GM23248 (cell line): ENCODE measurements at regions not wholly inside any gene's neighbourhood (a gene's known extent, or its start where the extent isn't known, plus 50 kb on each side); places are given as distances from the start of the nearest gene placed in this dataset.
"Not testable (repeated sequence)": the region's sequence is repeated elsewhere in the genome, so short reads cannot be mapped to it uniquely, and the experiment has no call there.

Source experiments
- DNase-seq: peaks from one replicate; pipeline ENCODE4 v3.0.0-alpha.2; 2015
- H2AFZ ChIP-seq: fragments of 200-600 bp; sonication (generic); 2 replicates; pipeline ENCODE4 v1.6.1; 2016; ENCODE audit warnings: antibody characterized with exemption
- H3F3A ChIP-seq: fragments of 200-600 bp; sonication (generic); 2 replicates; pipeline ENCODE4 v1.6.1; 2016; ENCODE audit warnings: mild to moderate bottlenecking, antibody characterized with exemption, mixed run types; ENCODE audit not compliant: insufficient read depth
- H3K27ac ChIP-seq: fragments of 200-600 bp; sonication (generic); 2 replicates; pipeline ENCODE4 v1.5.1; 2016; ENCODE audit warnings: mild to moderate bottlenecking
- H3K27me3 ChIP-seq: fragments of 200-600 bp; sonication (generic); replicated peaks from 2 replicates; pipeline ENCODE4 v1.6.1; 2016; ENCODE audit warnings: mild to moderate bottlenecking; ENCODE audit not compliant: insufficient read depth
- H3K36me3 ChIP-seq: fragments of 200-600 bp; sonication (generic); 2 replicates; pipeline ENCODE4 v1.6.1; 2016; ENCODE audit warnings: low read depth, mild to moderate bottlenecking
- H3K4me1 ChIP-seq: fragments of 200-600 bp; sonication (generic); 2 replicates; pipeline ENCODE4 v1.6.1; 2016; ENCODE audit warnings: mild to moderate bottlenecking; ENCODE audit not compliant: insufficient read depth
- H3K4me2 ChIP-seq: fragments of 200-600 bp; sonication (generic); one replicate; pipeline ENCODE4 v1.6.1; 2016; ENCODE audit warnings: mild to moderate bottlenecking; ENCODE audit not compliant: unreplicated experiment
- H3K4me3 ChIP-seq: fragments of 200-600 bp; sonication (generic); 2 replicates; pipeline ENCODE4 v1.5.1; 2016; ENCODE audit warnings: mild to moderate bottlenecking
- H3K79me2 ChIP-seq: fragments of 200-600 bp; sonication (generic); 2 replicates; pipeline ENCODE4 v1.6.1; 2016; ENCODE audit warnings: mild to moderate bottlenecking; ENCODE audit not compliant: insufficient read depth
- H3K9ac ChIP-seq: fragments of 200-600 bp; sonication (generic); 2 replicates; pipeline ENCODE4 v1.6.1; 2016; ENCODE audit warnings: mild to moderate bottlenecking
- H3K9me2 ChIP-seq: fragments of 200-600 bp; sonication (generic); 2 replicates; pipeline ENCODE4 v1.6.1; 2016; ENCODE audit warnings: mixed run types, mild to moderate bottlenecking, moderate library complexity; ENCODE audit not compliant: insufficient read depth
- H3K9me3 ChIP-seq: fragments of 200-600 bp; sonication (generic); one replicate; pipeline ENCODE4 v1.6.1; 2017; ENCODE audit warnings: low read depth
- H4K20me1 ChIP-seq: fragments of 200-600 bp; sonication (generic); 2 replicates; pipeline ENCODE4 v1.6.0; 2016; ENCODE audit not compliant: insufficient read depth
- EZH2 ChIP-seq: fragments of 200-600 bp; sonication (generic); IDR thresholded peaks from 2 replicates; pipeline ENCODE4 v1.6.1; 2018; ENCODE audit warnings: antibody characterized with exemption, mild to moderate bottlenecking; ENCODE audit not compliant: insufficient read depth, poor library complexity, severe bottlenecking
- EZH2phosphoT487 ChIP-seq: fragments of 200-600 bp; sonication (generic); IDR thresholded peaks from 2 replicates; pipeline ENCODE4 v1.6.1; 2018; ENCODE audit warnings: antibody characterized with exemption, moderate library complexity, mild to moderate bottlenecking, low read depth; ENCODE audit not compliant: insufficient read depth
- WGBS, 2 experiments: methylation state at CpG; one replicate each; pipeline ENCODE4 v1.1.6; 2015 to 2017; ENCODE audit warnings: low lambda C conversion rate in 2 of 2, low coverage in 1 of 2; ENCODE audit errors: missing lambda C conversion rate in 2 of 2; 5-methylcytosine and 5-hydroxymethylcytosine counted together
- in situ Hi-C: fragments of 300-500 bp; cut with MboI; formaldehyde crosslinking; loops from 2 replicates; pipeline ENCODE4 v1.15.0; 2020

DNA sequence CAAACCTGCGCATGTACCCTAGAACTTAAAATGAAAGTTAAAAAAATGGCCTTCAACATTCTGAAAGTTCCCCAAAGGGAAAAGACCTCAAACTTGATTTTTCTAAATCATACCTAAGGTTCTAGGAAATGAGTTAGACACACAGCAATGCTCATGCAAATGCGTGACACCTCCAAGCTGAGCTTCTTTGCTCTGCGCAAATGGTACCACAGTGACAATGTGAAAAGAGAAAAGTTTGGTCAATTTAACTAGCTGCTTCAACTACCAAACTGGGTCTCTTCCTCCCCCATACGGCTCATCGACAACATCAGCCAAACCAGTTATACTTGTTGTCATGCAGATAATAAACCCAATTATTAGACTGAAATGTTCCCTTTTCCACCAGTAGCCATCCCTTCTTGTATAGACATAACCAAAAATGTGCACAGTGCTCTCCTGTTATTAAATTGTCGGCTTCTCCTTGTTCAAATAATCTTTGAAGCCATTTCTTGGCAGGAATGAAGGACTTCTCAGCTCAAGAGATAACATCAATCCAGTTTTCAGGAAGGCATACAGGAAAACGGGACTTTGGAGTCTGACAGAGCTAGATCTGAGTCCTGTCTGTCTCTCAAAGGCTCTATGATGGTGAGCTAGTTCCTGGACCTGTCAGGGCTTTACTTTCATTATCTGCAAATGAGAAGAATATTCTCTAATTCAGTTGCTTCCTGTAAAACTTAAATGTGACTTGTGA, 185.6 kb upstream of the NR3C1 start:
- in situ Hi-C loops = no loop called here
- H3K9ac ChIP-seq = no peak overlapping the region
- peak overlapping the region; percentile 58; the same call in 1 of the 2 replicates for H2AFZ ChIP-seq
- H3K4me1 ChIP-seq = peaks cover 5% of the 10 kb centered on the region; the same call in 1 of the 2 replicates
- whole genome bisulfite sequencing, 2 experiments = 97% methylated on average over 7 of the region's 7 CpGs
- H3K4me2 ChIP-seq = no peak overlapping the region
- H4K20me1 ChIP-seq = no peaks in the 10 kb centered on the region
- H3K27me3 ChIP-seq = no peaks in the 10 kb centered on the region
- H3K4me3 ChIP-seq = no peak overlapping the region
- H3F3A ChIP-seq = no peaks in the 10 kb centered on the region; the same call in 1 of the 2 replicates
- TF ChIP-seq EZH2phosphoT487 (no peak), EZH2 (no peak)
- no peaks in the 10 kb centered on the region for H3K36me3 ChIP-seq
- H3K9me2 ChIP-seq = no peaks in the 10 kb centered on the region
- no peaks in the 10 kb centered on the region for H3K9me3 ChIP-seq
- H3K79me2 ChIP-seq = no peaks in the 10 kb centered on the region
- no peak for DNase-seq
- H3K27ac ChIP-seq = no peak overlapping the region

DNA sequence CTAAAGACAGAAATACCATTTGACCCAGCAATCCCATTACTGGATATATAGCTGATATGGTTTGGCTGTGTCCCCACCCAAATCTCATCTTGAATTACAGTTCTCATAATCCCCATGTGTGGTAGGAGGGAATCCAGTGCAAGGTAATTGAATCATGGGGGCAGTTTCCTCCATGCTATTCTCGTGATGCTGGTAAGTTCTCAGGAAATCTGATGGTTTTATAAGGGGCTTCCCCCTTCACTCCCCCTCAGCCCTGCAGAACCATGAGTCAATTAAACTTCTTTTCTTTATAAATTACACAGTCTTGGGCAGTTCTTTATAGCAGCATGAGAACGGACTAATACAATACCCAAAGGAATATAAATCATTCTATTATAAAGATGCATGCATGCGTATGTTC, 184.6 kb upstream of the NR3C1 start:
- 88 to 90% methylated on average over 3 of the region's 3 CpGs for WGBS, 2 experiments
- H3K4me3 ChIP-seq, DNase-seq, H3K27ac ChIP-seq, H4K20me1 ChIP-seq, H3K9me2 ChIP-seq, H3K9me3 ChIP-seq, H3K79me2 ChIP-seq, H2AFZ ChIP-seq, H3K9ac ChIP-seq, H3K4me1 ChIP-seq, H3K36me3 ChIP-seq, in situ Hi-C loops, H3F3A ChIP-seq, H3K4me2 ChIP-seq, H3K27me3 ChIP-seq: not testable (repeated sequence)

DNA sequence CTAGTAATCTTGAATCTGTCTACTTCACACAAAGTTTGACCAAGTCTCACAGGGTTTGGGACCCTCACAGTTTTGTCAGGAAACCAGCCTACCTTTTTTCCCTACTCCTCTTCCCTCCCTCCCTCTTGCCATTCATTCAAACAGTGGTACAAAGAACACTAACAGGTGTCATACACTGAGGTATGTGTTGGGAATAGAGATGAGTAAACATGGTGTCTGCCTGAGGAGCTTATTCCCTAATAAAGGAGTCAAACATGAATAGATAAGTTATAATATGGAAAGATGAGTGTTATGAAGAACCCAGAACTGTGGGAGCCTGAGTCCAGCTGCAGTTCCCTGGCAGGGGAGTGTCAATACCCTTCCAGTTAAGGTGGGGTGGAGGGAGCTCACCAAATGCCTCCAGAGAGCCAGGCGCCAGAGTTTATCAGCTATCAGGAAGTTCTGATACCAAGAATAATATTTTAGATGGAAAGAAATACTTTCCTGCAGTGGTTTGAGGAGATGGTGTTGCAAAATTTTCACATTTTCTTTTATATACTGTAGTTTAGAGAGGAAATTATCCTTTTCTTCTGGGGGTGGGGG, 183.4 kb upstream of the NR3C1 start:
- Histone ChIP-seq H3K9me3 (no peaks in the 10 kb centered on the region), H3F3A (no peaks in the 10 kb centered on the region), H3K4me2 (no peak overlapping the region), H3K4me3 (no peak overlapping the region), H3K27ac (no peak overlapping the region), H2AFZ (no peak overlapping the region), H3K79me2 (no peaks in the 10 kb centered on the region), H3K27me3 (no peaks in the 10 kb centered on the region), H3K4me1 (peaks cover 5% of the 10 kb centered on the region; the same call in 1 of the 2 replicates), H3K36me3 (no peaks in the 10 kb centered on the region), H3K9ac (no peak overlapping the region), H4K20me1 (no peaks in the 10 kb centered on the region), H3K9me2 (no peaks in the 10 kb centered on the region)
- TF ChIP-seq EZH2 = no peak
- TF ChIP-seq EZH2phosphoT487 = no peak
- 94 to 100% methylated on average over 1 of the region's 1 CpG for WGBS, 2 experiments
- DNase-seq = no peak
- in situ Hi-C loops = no loop called here

GRCh38 chr5:143585970-143586369, 182.5 kb upstream of the NR3C1 start:
- peaks cover 5% of the 10 kb centered on the region; the same call in 1 of the 2 replicates for H3K4me1 ChIP-seq
- no peaks in the 10 kb centered on the region for H3K36me3 ChIP-seq
- no peaks in the 10 kb centered on the region for H3K27me3 ChIP-seq
- DNase-seq = peak; percentile 15
- in situ Hi-C loops = no loop called here
- no peaks in the 10 kb centered on the region for H4K20me1 ChIP-seq
- no peak overlapping the region for H3K4me3 ChIP-seq
- no peak overlapping the region for H3K9ac ChIP-seq
- TF ChIP-seq EZH2 (no peak), EZH2phosphoT487 (no peak)
- no peak overlapping the region for H3K27ac ChIP-seq
- no peaks in the 10 kb centered on the region for H3K79me2 ChIP-seq
- H3F3A ChIP-seq = no peaks in the 10 kb centered on the region
- H3K9me2 ChIP-seq = no peaks in the 10 kb centered on the region
- H3K4me2 ChIP-seq = no peak overlapping the region
- no peaks in the 10 kb centered on the region for H3K9me3 ChIP-seq
- peak overlapping the region; percentile 36 for H2AFZ ChIP-seq

DNA sequence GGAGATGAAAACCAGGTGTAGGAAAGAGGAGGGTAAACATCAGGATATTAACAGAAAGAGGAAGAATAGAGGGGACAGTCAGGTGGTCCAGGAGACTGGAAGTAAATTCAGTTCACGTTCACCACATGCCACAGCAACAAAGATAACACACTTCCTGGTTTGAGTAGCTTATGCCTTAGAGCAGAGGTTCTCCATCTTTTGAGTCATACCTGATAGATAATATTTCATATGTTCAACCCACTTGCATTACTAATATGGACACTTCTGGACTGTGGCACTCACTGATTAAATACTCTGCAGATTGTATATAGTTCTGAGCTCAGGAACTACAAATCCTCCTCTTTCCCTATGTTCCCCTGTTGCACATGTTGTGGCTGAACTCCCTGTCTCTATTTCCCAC, 179.9 kb upstream of the NR3C1 start:
- no peaks in the 10 kb centered on the region for H3F3A ChIP-seq
- H3K4me3 ChIP-seq = no peak overlapping the region
- H3K9ac ChIP-seq = no peak overlapping the region
- no peaks in the 10 kb centered on the region for H3K27me3 ChIP-seq
- peaks cover 5% of the 10 kb centered on the region; the same call in 1 of the 2 replicates for H3K4me1 ChIP-seq
- TF ChIP-seq EZH2 (no peak), EZH2phosphoT487 (no peak)
- WGBS, 2 experiments = 85 to 95% methylated on average over 1 of the region's 1 CpG
- DNase-seq = no peak
- H2AFZ ChIP-seq = no peak overlapping the region
- no peak overlapping the region for H3K27ac ChIP-seq
- in situ Hi-C loops = no loop called here
- no peaks in the 10 kb centered on the region for H3K36me3 ChIP-seq
- no peaks in the 10 kb centered on the region for H3K79me2 ChIP-seq
- no peak overlapping the region for H3K4me2 ChIP-seq
- H3K9me2 ChIP-seq = no peaks in the 10 kb centered on the region
- no peaks in the 10 kb centered on the region for H4K20me1 ChIP-seq
- no peaks in the 10 kb centered on the region for H3K9me3 ChIP-seq
